HepG2 (cell line): ENCODE measurements at regions not wholly inside any gene's neighbourhood (a gene's known extent, or its start where the extent isn't known, plus 50 kb on each side); places are given as distances from the start of the nearest gene placed in this dataset.
A peak's percentile ranks its signal among the peaks of the same experiment; 100 is the strongest.

Experiments
- ATAC-seq: fragments of 200-7000 bp; cut with Tn5 transposase; 3 replicates; pipeline ENCODE4 v1.9.1; 2020; ENCODE audit warnings: mild to moderate bottlenecking, moderate library complexity
- BruUV-seq: library from RNA; stranded (reverse); fragments of 400-500 nt; replicated peaks from 2 replicates; lab custom pipeline; 2021; lab: Mats Ljungman, UMichigan
- CTCF ChIA-PET: fragments of 300-600 bp; formaldehyde crosslinking; extraction: SDS; loops from one replicate; lab custom pipeline; 2021; ENCODE audit warnings: low total read pairs, inconsistent platforms, low intra/inter-chr PET ratio; lab: Yijun Ruan, JAX
- POLR2A ChIA-PET: fragments of 350-600 bp; sonication (Branson Sonifier 250); formaldehyde crosslinking; loops from one replicate; lab custom pipeline; 2020; ENCODE audit warnings: antibody characterized with exemption, inconsistent platforms; lab: Yijun Ruan, JAX
- DNase-seq: peaks from one replicate; pipeline ENCODE4 v3.0.0-alpha.2; 2015; ENCODE audit warnings: low spot score
- FAIRE-seq: peaks from 3 replicates; lab custom pipeline; 2011; peaks lifted over from hg19 to GRCh38; lab: Jason Lieb, UNC
- H2AFZ ChIP-seq: one replicate; pipeline ENCODE4 v1.6.1; 2011; ENCODE audit warnings: low read length, inconsistent platforms
- H3K27ac ChIP-seq: fragments of 300-600 bp; 3 replicates; pipeline ENCODE4 v1.8.0; 2011; ENCODE audit warnings: mixed run types, mild to moderate bottlenecking, mixed read lengths, low read length, inconsistent platforms; ENCODE audit not compliant: insufficient read depth; ENCODE audit errors: extremely low read length
- H3K27me3 ChIP-seq, 2 experiments: fragments of 200-600 bp in 1 of 2; 2 replicates in 1 of 2; 3 replicates in 1 of 2; pipeline versions ENCODE4 v1.6.0 to v1.8.0; 2011; ENCODE audit warnings: low read length in 2 of 2, mild to moderate bottlenecking in 2 of 2, moderate library complexity in 2 of 2, inconsistent platforms in 1 of 2; ENCODE audit not compliant: insufficient read depth in 2 of 2, control insufficient read depth in 1 of 2
- H3K36me3 ChIP-seq, 2 experiments: fragments of 200-600 bp in 1 of 2; replicated peaks in 1 of 2; 2 replicates in 1 of 2; 3 replicates in 1 of 2; pipeline versions ENCODE4 v1.5.1 to v1.8.0; 2011; ENCODE audit warnings: low read length in 2 of 2, inconsistent platforms in 1 of 2; ENCODE audit not compliant: insufficient read depth in 2 of 2, control insufficient read depth in 1 of 2
- H3K4me1 ChIP-seq: 2 replicates; pipeline ENCODE4 v1.5.1; 2012; ENCODE audit warnings: low read length, inconsistent platforms; ENCODE audit not compliant: insufficient read depth
- H3K4me2 ChIP-seq: 2 replicates; pipeline ENCODE4 v1.6.0; 2011; ENCODE audit warnings: low read depth, low read length, inconsistent platforms
- H3K4me3 ChIP-seq, 3 experiments: fragments of 200-600 bp in 1 of 3; sonication (generic), shearing (Covaris generic) in 1 of 3; replicated peaks in 1 of 3; 2 replicates each; pipeline ENCODE4 v1.5.1; 2011 to 2016; ENCODE audit warnings: low read length in 3 of 3, inconsistent platforms in 2 of 3, low read depth in 2 of 3, mild to moderate bottlenecking in 2 of 3, control low read depth in 1 of 3, mixed read lengths in 1 of 3; ENCODE audit not compliant: insufficient read depth in 1 of 3
- H3K79me2 ChIP-seq: one replicate; pipeline ENCODE4 v1.6.1; 2011; ENCODE audit warnings: low read length, inconsistent platforms; ENCODE audit not compliant: insufficient read depth
- H3K9ac ChIP-seq: 2 replicates; pipeline ENCODE4 v1.6.0; 2011; ENCODE audit warnings: mild to moderate bottlenecking, low read depth, low read length, inconsistent platforms; ENCODE audit not compliant: insufficient read depth
- H3K9me3 ChIP-seq: 2 replicates; pipeline ENCODE4 v1.5.1; 2012; ENCODE audit warnings: mild to moderate bottlenecking, low read length
- H4K20me1 ChIP-seq: 2 replicates; pipeline ENCODE4 v1.6.0; 2011; ENCODE audit warnings: inconsistent platforms, mild to moderate bottlenecking, low read length, moderate library complexity; ENCODE audit not compliant: insufficient read depth
- CTCF ChIP-seq: sonication (generic); formaldehyde crosslinking; IDR thresholded peaks from 2 replicates; pipeline ENCODE4 v1.5.0; 2020; ENCODE audit warnings: mild to moderate bottlenecking, missing genetic modification reagents, moderate library complexity
- KLF16 ChIP-seq, 2 experiments: sonication (generic) in 1 of 2; formaldehyde crosslinking in 1 of 2; IDR thresholded peaks; 2 replicates each; pipeline versions ENCODE4 v1.6.1 to v1.8.0; 2016 to 2023; ENCODE audit warnings: missing genetic modification reagents in 2 of 2, missing compliant biosample characterization in 1 of 2
- PATZ1 ChIP-seq: sonication (generic); formaldehyde crosslinking; IDR thresholded peaks from 2 replicates; pipeline ENCODE4 v1.4.0; 2020; ENCODE audit warnings: missing genetic modification reagents
- RAD21 ChIP-seq: fragments of 450-650 bp; formaldehyde crosslinking; IDR thresholded peaks from 2 replicates; pipeline ENCODE4 v1.5.0; 2020; ENCODE audit warnings: mild to moderate bottlenecking
- SMC3 ChIP-seq: IDR thresholded peaks from 2 replicates; pipeline ENCODE4 v1.6.1; 2011; ENCODE audit warnings: low read length, improper control_type of control experiment
- SPEN ChIP-seq: sonication (generic); formaldehyde crosslinking; IDR thresholded peaks from 2 replicates; pipeline ENCODE4 v1.5.1; 2020; ENCODE audit warnings: low read depth, mild to moderate bottlenecking, missing genetic modification reagents
- STAG1 ChIP-seq: sonication (generic); formaldehyde crosslinking; IDR thresholded peaks from 2 replicates; pipeline ENCODE4 v1.4.0; 2020; ENCODE audit warnings: missing genetic modification reagents
- ZNF414 ChIP-seq: sonication (generic); formaldehyde crosslinking; IDR thresholded peaks from 2 replicates; pipeline ENCODE4 v1.5.0; 2020; ENCODE audit warnings: missing genetic modification reagents
- ZNF431 ChIP-seq: sonication (generic); formaldehyde crosslinking; IDR thresholded peaks from 2 replicates; pipeline ENCODE4 v1.9.0; 2022; ENCODE audit warnings: missing genetic modification reagents, low read depth, mild to moderate bottlenecking, borderline replicate concordance
- WGBS: methylation state at CpG from one replicate; pipeline ENCODE4 v1.1.6; 2017; ENCODE audit warnings: low lambda C conversion rate; 5-methylcytosine and 5-hydroxymethylcytosine counted together
- in situ Hi-C: cut with HindIII; loops from 2 replicates; pipeline ENCODE4 v1.10.0; 2017; ENCODE audit warnings: low pct_unique_long_range_greater_than_20kb; ENCODE audit not compliant: extremely low pct_ligation_motif_present
- intact Hi-C: fragments of 100-400 bp; cut with micrococcal nuclease; formaldehyde crosslinking; loops from one replicate; pipeline ENCODE4 v1.10.0; 2022; ENCODE audit not compliant: unreplicated experiment

- Histone ChIP-seq H3K4me3 (peak overlapping the region in 1 of 3 experiments; percentile 51; a peak in 2 of 6 replicates), H3K4me2 (peak overlapping the region; percentile 59), H3K9me3 (no peaks in the 10 kb centered on the region), H3K36me3 (no peaks in the 10 kb centered on the region), H3K4me1 (peaks cover 16% of the 10 kb centered on the region), H3K79me2 (no peaks in the 10 kb centered on the region), H3K27ac (no peak overlapping the region), H2AFZ (no peak overlapping the region), H3K9ac (no peak overlapping the region), H4K20me1 (no peaks in the 10 kb centered on the region), H3K27me3 (peaks cover 0 to 14% of the 10 kb centered on the region in 2 experiments; a peak in 2 of 5 replicates)
- ChIA-PET POLR2A (no interaction called here), CTCF (no interaction called here)
- FAIRE-seq, result peak; percentile 49
- in situ Hi-C loops, result no loop called here
- peak; percentile 55 for ATAC-seq
- intact Hi-C loops, result no loop called here
- no TSS peak for BruUV-seq
- DNase-seq, result peak; percentile 15
- 77% methylated on average over 6 of the region's 6 CpGs for WGBS
- TF ChIP-seq ZNF431 (CRISPR knock-in tag), result 0 out of 2 replicates have a peak, but pooled peaks have one; percentile 9
- peak; percentile 17; the same call in 1 of the 2 replicates for TF ChIP-seq SMC3
- TF ChIP-seq CTCF (CRISPR knock-in tag), result peak; percentile 62
- TF ChIP-seq ZNF414, result no peak
- TF ChIP-seq RAD21, result 0 out of 2 replicates have a peak, but pooled peaks have one; percentile 13
- TF ChIP-seq STAG1 (CRISPR knock-in tag), result peak; percentile 70
- no peak for TF ChIP-seq SPEN (CRISPR knock-in tag)
- TF ChIP-seq PATZ1 (CRISPR knock-in tag), result 0 out of 2 replicates have a peak, but pooled peaks have one; percentile 20
- 0 out of 4 replicates have a peak, but pooled peaks of 1 of the 2 experiments have one; percentile 1 for TF ChIP-seq KLF16 (CRISPR knock-in tag; IDR thresholded peaks at IDR 0.05)
Observed at GRCh38 chr19:34838248-34838647, 65.2 kb upstream of the ZNF599 start.
